ENCODE measurements at regions not wholly inside any gene's neighbourhood (a gene's known extent, or its start where the extent isn't known, plus 50 kb on each side); places are given as distances from the start of the nearest gene placed in this dataset.

GRCh38 chr5:125826214-125826613 is 597.0 kb upstream of the GRAMD2B start:
- TF ChIP-seq POLR2A (IDR thresholded peaks at IDR 0.05; ENCODE audit: low read length) (no peak), GATA1 (IDR thresholded peaks at IDR 0.05; ENCODE audit: low read depth, low read length) (no peak)

Data from erythroblast (primary cell).